A549 (cell line): ENCODE measurements at regions not wholly inside any gene's neighbourhood (a gene's known extent, or its start where the extent isn't known, plus 50 kb on each side); places are given as distances from the start of the nearest gene placed in this dataset.
A peak's percentile ranks its signal among the peaks of the same experiment; 100 is the strongest.

Experiments used
- ATAC-seq, 2 experiments: fragments of 200-7000 bp in 1 of 2; fragments of >200 bp in 1 of 2; cut with Nextera tagmentation in 1 of 2; cut with Tn5 transposase in 1 of 2; 3 replicates each; pipeline versions ENCODE4 v1.8.0 to v1.9.1; 2018 to 2020; ENCODE audit warnings: mild to moderate bottlenecking in 1 of 2, moderate library complexity in 1 of 2
- CTCF ChIA-PET: fragments of 300-600 bp; sonication (Branson Sonifier 250); formaldehyde crosslinking; extraction: SDS; loops from one replicate; lab custom pipeline; 2021; ENCODE audit warnings: antibody characterized with exemption, inconsistent platforms; lab: Yijun Ruan, JAX
- POLR2A ChIA-PET: fragments of 350-600 bp; formaldehyde crosslinking; extraction: SDS; loops from one replicate; lab custom pipeline; 2021; ENCODE audit warnings: antibody characterized with exemption, inconsistent platforms; lab: Yijun Ruan, JAX
- DNase-seq, 2 experiments: peaks; one replicate each; pipeline versions ENCODE4 v3.0.0 to v3.0.0-alpha.2; 2011 to 2016; ENCODE audit warnings: low read depth in 1 of 2, low spot score in 1 of 2
- FAIRE-seq: peaks from 2 replicates; lab custom pipeline; 2011; peaks lifted over from hg19 to GRCh38; lab: Jason Lieb, UNC
- H3K27ac ChIP-seq, 2 experiments: fragments of >200 bp; sonication (Bioruptor Twin); formaldehyde crosslinking; 3 replicates each; pipeline ENCODE4 v1.5.1; 2016 to 2017
- H3K4me1 ChIP-seq: fragments of >200 bp; sonication (Bioruptor Twin); formaldehyde crosslinking; 3 replicates; pipeline ENCODE4 v1.6.1; 2016
- H3K4me2 ChIP-seq: fragments of >200 bp; sonication (Bioruptor Twin); formaldehyde crosslinking; 3 replicates; pipeline ENCODE4 v1.6.1; 2016
- H3K4me3 ChIP-seq: fragments of >200 bp; sonication (Bioruptor Twin); formaldehyde crosslinking; 3 replicates; pipeline ENCODE4 v1.5.1; 2016
- H3K9me3 ChIP-seq: fragments of >200 bp; sonication (Bioruptor Twin); formaldehyde crosslinking; 3 replicates; pipeline ENCODE4 v1.6.1; 2016
- CHD4 ChIP-seq: fragments of 200-600 bp; sonication (generic); IDR thresholded peaks from 2 replicates; pipeline ENCODE4 v1.6.1; 2016; ENCODE audit warnings: antibody characterized with exemption, mild to moderate bottlenecking, borderline replicate concordance
- EHMT2 ChIP-seq: fragments of 200-600 bp; sonication (generic); IDR thresholded peaks from 2 replicates; pipeline ENCODE4 v1.6.1; 2016; ENCODE audit warnings: antibody characterized with exemption, low read depth, mild to moderate bottlenecking, moderate library complexity
- ESRRA ChIP-seq: fragments of 150-350 bp; IDR thresholded peaks from 2 replicates; pipeline ENCODE4 v1.6.1; 2014; ENCODE audit warnings: mild to moderate bottlenecking, low read length, borderline replicate concordance
- FOSB ChIP-seq: fragments of 250-450 bp; sonication (Bioruptor Pico); IDR thresholded peaks from 2 replicates; pipeline ENCODE4 v1.5.0; 2020; ENCODE audit warnings: mild to moderate bottlenecking, moderate library complexity
- FOXS1 ChIP-seq: fragments of 250-450 bp; sonication (Bioruptor Pico); IDR thresholded peaks from 2 replicates; pipeline ENCODE4 v1.5.0; 2020; ENCODE audit warnings: mild to moderate bottlenecking, moderate library complexity
- HDAC2 ChIP-seq: fragments of 200-600 bp; sonication (generic); IDR thresholded peaks from 2 replicates; pipeline ENCODE4 v1.6.1; 2016
- HOXA7 ChIP-seq: fragments of 250-450 bp; sonication (Bioruptor Pico); IDR thresholded peaks from 2 replicates; pipeline ENCODE4 v1.5.0; 2020; ENCODE audit warnings: mild to moderate bottlenecking, moderate library complexity
- HOXB13 ChIP-seq: fragments of 250-450 bp; sonication (Bioruptor Pico); IDR thresholded peaks from 2 replicates; pipeline ENCODE4 v1.5.0; 2020; ENCODE audit warnings: low read depth, mild to moderate bottlenecking, moderate library complexity
- HOXB5 ChIP-seq: fragments of 250-450 bp; sonication (Bioruptor Pico); IDR thresholded peaks from 2 replicates; pipeline ENCODE4 v1.5.0; 2020; ENCODE audit warnings: mild to moderate bottlenecking, moderate library complexity
- JUN ChIP-seq, 2 experiments: fragments of >200 bp; sonication (Bioruptor Twin); formaldehyde crosslinking; IDR thresholded peaks; 2 replicates in 1 of 2; 3 replicates in 1 of 2; pipeline ENCODE4 v1.6.1; 2016 to 2017
- NFE2L2 ChIP-seq: fragments of 150-350 bp; conservative IDR thresholded peaks from 2 replicates; pipeline ENCODE4 v1.6.1; 2014; ENCODE audit warnings: low read length
- NPAS2 ChIP-seq: fragments of 250-450 bp; sonication (Bioruptor Pico); IDR thresholded peaks from 2 replicates; pipeline ENCODE4 v1.8.0; 2022; ENCODE audit warnings: mild to moderate bottlenecking, moderate library complexity, borderline replicate concordance
- PHF8 ChIP-seq: fragments of 200-600 bp; sonication (generic); IDR thresholded peaks from 2 replicates; pipeline ENCODE4 v1.6.1; 2016; ENCODE audit warnings: low read depth, mild to moderate bottlenecking, antibody characterized with exemption, moderate library complexity, borderline replicate concordance
- POLR2AphosphoS2 ChIP-seq: conservative IDR thresholded peaks from 2 replicates; pipeline ENCODE4 v1.6.1; 2012; ENCODE audit warnings: low read length, improper control_type of control experiment, inconsistent platforms
- RAD21 ChIP-seq, 2 experiments: fragments of >200 bp in 1 of 2; sonication (Bioruptor Twin) in 1 of 2; formaldehyde crosslinking in 1 of 2; IDR thresholded peaks in 1 of 2; conservative IDR thresholded peaks in 1 of 2; 2 replicates in 1 of 2; 3 replicates in 1 of 2; pipeline ENCODE4 v1.6.1; 2012 to 2018; ENCODE audit warnings: inconsistent platforms in 1 of 2
- RCOR1 ChIP-seq: fragments of 150-350 bp; IDR thresholded peaks from 2 replicates; pipeline ENCODE4 v1.6.1; 2014; ENCODE audit warnings: antibody characterized with exemption, low read length, low read depth
- RNF2 ChIP-seq: fragments of 200-600 bp; sonication (generic); IDR thresholded peaks from 2 replicates; pipeline ENCODE4 v1.6.1; 2016; ENCODE audit warnings: low read depth, mild to moderate bottlenecking, antibody characterized with exemption, moderate library complexity, borderline replicate concordance
- ZFP36 ChIP-seq: fragments of 450-650 bp; IDR thresholded peaks from 2 replicates; pipeline ENCODE4 v1.6.1; 2014; ENCODE audit warnings: borderline replicate concordance; ENCODE audit not compliant: partially characterized antibody
- WGBS: methylation state at CpG from one replicate; pipeline ENCODE4 v1.1.6; 2017; ENCODE audit errors: missing lambda C conversion rate; 5-methylcytosine and 5-hydroxymethylcytosine counted together
- TF ChIP-seq, protein P1 (sequence below): fragments of 250-450 bp; sonication (Bioruptor Pico); IDR thresholded peaks from 2 replicates; pipeline ENCODE4 v1.5.0; 2020; ENCODE audit warnings: low read depth, mild to moderate bottlenecking, moderate library complexity
- TF ChIP-seq, protein P2 (sequence below): IDR thresholded peaks from 2 replicates; pipeline ENCODE4 v1.6.1; 2012
- TF ChIP-seq, protein P3 (sequence below): fragments of >200 bp; sonication (Bioruptor Twin); formaldehyde crosslinking; IDR thresholded peaks from 3 replicates; pipeline ENCODE4 v1.5.1; 2016
- TF ChIP-seq, protein P4 (sequence below): IDR thresholded peaks from 2 replicates; pipeline ENCODE4 v1.6.1; 2012

DNA sequence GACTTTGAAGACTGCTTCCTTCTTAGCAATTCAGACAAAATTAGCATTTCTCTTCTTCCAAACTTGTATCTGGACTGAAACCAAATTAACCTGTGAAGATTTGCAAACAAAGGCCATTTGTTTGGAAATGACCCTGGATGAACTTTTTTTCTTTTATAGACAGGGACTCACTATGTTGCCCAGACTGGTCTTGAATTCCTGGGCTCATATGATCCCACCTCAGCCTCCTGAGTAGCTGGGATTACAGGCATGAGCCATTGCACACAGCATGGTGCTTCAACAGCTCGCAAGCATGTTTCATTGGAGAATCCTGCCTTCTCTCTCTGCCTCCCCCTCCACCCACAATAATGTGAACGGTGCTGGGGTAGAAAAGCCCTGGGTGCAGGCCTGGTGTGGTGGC lies 170.2 kb downstream of the ARL4C start:
- no peak for ATAC-seq
- FAIRE-seq, result no peak
- Histone ChIP-seq H3K4me1 (no peaks in the 10 kb centered on the region), H3K9me3 (no peaks in the 10 kb centered on the region), H3K27ac (peak overlapping the region in 1 of 2 experiments; percentile 24; a peak in 1 of 6 replicates), H3K4me2 (no peak overlapping the region), H3K4me3 (no peak overlapping the region)
- WGBS, result 88% methylated on average over 2 of the region's 2 CpGs
- TF ChIP-seq RCOR1, result no peak
- no peak for TF ChIP-seq CHD4
- TF ChIP-seq ESRRA, result no peak
- no peak for TF ChIP-seq JUN (IDR thresholded peaks at IDR 0.05)
- no peak for TF ChIP-seq HDAC2
- no peak for TF ChIP-seq NPAS2 (CRISPR knock-in tag)
- no peak for TF ChIP-seq HOXA7 (CRISPR knock-in tag)
- no peak for TF ChIP-seq HOXB13 (CRISPR knock-in tag)
- no peak for TF ChIP-seq ZFP36
- TF ChIP-seq NFE2L2, result no peak
- no peak for TF ChIP-seq EHMT2
- no peak for DNase-seq
- CTCF ChIA-PET, result no interaction called here
- POLR2A ChIA-PET, result no interaction called here

DNA sequence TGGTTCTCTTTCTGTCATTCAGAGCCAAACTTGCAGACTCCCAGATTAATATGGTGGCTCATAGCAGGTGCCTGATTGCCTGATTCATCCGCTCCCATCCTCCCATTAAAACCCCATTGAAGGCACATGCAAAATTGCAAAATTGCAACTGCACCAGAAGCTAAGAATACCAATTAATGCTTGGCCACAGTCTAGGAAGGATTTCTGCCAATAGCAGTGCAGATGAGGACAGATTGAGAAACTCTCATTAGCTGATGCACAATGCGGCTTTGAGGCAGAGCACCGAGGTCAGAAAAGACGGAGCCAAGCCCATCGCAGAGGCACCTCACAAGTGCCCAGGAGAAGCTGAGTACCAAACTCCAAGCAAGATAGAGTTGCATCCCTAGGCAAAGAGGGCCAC lies 172.8 kb downstream of the ARL4C start:
- FAIRE-seq (no peak), ATAC-seq (no peak), DNase-seq (no peak)
- Histone ChIP-seq H3K4me3 (no peak overlapping the region), H3K9me3 (no peaks in the 10 kb centered on the region), H3K4me1 (no peaks in the 10 kb centered on the region), H3K27ac (peak overlapping the region in 1 of 2 experiments; percentile 44; a peak in 2 of 6 replicates), H3K4me2 (no peak overlapping the region)
- WGBS, result 94% methylated on average over 5 of the region's 5 CpGs
- ChIA-PET POLR2A (no interaction called here), CTCF (no interaction called here)
- TF ChIP-seq HOXB5 (CRISPR knock-in tag), result no peak
- TF ChIP-seq RCOR1, result no peak
- TF ChIP-seq RNF2, result no peak
- TF ChIP-seq NFE2L2, result no peak
- TF ChIP-seq, protein P1, sequence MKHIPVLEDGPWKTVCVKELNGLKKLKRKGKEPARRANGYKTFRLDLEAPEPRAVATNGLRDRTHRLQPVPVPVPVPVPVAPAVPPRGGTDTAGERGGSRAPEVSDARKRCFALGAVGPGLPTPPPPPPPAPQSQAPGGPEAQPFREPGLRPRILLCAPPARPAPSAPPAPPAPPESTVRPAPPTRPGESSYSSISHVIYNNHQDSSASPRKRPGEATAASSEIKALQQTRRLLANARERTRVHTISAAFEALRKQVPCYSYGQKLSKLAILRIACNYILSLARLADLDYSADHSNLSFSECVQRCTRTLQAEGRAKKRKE (CRISPR knock-in tag), result no peak
- TF ChIP-seq, protein P2, sequence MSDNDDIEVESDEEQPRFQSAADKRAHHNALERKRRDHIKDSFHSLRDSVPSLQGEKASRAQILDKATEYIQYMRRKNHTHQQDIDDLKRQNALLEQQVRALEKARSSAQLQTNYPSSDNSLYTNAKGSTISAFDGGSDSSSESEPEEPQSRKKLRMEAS, result no peak
- TF ChIP-seq, protein P3, sequence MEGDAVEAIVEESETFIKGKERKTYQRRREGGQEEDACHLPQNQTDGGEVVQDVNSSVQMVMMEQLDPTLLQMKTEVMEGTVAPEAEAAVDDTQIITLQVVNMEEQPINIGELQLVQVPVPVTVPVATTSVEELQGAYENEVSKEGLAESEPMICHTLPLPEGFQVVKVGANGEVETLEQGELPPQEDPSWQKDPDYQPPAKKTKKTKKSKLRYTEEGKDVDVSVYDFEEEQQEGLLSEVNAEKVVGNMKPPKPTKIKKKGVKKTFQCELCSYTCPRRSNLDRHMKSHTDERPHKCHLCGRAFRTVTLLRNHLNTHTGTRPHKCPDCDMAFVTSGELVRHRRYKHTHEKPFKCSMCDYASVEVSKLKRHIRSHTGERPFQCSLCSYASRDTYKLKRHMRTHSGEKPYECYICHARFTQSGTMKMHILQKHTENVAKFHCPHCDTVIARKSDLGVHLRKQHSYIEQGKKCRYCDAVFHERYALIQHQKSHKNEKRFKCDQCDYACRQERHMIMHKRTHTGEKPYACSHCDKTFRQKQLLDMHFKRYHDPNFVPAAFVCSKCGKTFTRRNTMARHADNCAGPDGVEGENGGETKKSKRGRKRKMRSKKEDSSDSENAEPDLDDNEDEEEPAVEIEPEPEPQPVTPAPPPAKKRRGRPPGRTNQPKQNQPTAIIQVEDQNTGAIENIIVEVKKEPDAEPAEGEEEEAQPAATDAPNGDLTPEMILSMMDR, result no peak
- no peak for TF ChIP-seq ESRRA
- no peak for TF ChIP-seq NPAS2 (CRISPR knock-in tag)
- no peak for TF ChIP-seq CHD4
- TF ChIP-seq FOSB (CRISPR knock-in tag), result no peak
- no peak for TF ChIP-seq POLR2AphosphoS2
- no peak for TF ChIP-seq PHF8
- TF ChIP-seq, protein P4, sequence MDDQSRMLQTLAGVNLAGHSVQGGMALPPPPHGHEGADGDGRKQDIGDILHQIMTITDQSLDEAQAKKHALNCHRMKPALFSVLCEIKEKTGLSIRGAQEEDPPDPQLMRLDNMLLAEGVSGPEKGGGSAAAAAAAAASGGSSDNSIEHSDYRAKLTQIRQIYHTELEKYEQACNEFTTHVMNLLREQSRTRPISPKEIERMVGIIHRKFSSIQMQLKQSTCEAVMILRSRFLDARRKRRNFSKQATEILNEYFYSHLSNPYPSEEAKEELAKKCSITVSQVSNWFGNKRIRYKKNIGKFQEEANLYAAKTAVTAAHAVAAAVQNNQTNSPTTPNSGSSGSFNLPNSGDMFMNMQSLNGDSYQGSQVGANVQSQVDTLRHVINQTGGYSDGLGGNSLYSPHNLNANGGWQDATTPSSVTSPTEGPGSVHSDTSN, result no peak
- no peak for TF ChIP-seq RAD21 (conservative IDR thresholded peaks at IDR 0.05 in 1 of 2, IDR thresholded peaks at IDR 0.05 in 1 of 2)
- TF ChIP-seq FOXS1 (CRISPR knock-in tag), result no peak
